DMS153 treated with DMSO at 0.1 percent for 48 hours (cell line): ENCODE measurements at regions not wholly inside any gene's neighbourhood (a gene's known extent, or its start where the extent isn't known, plus 50 kb on each side); places are given as distances from the start of the nearest gene placed in this dataset.
"Not testable (repeated sequence)": the region's sequence is repeated elsewhere in the genome, so short reads cannot be mapped to it uniquely, and the experiment has no call there.

Source experiments
- DNase-seq: peaks from one replicate; lab custom pipeline; 2025; ENCODE audit not compliant: unreplicated experiment; lab: John Stamatoyannopoulos, UW

DNA sequence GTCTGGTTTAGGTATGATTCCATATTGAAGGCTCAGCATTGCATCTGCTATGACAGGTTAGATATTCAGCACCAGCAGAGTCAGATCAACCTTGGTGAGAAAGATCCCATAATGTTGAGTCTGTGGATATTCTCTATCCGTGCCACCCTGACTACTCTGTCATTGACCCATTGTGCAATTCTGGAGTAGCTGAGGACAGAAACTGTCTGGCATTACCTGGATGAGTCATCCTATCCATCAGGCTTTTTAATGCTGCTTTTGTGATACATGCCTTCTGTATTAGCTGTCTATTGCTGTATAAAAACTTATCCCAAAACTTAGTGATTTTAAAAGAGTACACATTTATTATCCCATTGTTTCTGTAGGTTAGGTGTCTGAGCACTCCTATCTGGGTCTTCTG lies 189.1 kb upstream of the FAT3 start:
- DNase-seq = no peak

DNA sequence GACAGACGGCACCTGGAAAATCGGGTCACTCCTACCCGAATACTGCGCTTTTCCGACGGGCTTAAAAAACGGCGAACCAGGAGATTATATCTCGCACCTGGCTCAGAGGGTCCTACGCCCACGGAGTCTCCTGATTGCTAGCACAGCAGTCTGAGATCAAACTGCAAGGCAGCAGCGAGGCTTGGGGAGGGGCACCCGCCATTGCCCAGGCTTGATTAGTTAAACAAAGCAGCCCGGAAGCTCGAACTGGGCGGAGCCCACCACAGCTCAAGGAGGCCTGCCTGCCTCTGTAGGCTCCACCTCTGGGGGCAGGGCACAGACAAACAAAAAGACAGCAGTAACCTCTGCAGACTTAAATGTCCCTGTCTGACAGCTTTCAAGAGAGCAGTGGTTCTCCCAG lies 197.5 kb upstream of the FAT3 start:
- not testable (repeated sequence) for DNase-seq

DNA sequence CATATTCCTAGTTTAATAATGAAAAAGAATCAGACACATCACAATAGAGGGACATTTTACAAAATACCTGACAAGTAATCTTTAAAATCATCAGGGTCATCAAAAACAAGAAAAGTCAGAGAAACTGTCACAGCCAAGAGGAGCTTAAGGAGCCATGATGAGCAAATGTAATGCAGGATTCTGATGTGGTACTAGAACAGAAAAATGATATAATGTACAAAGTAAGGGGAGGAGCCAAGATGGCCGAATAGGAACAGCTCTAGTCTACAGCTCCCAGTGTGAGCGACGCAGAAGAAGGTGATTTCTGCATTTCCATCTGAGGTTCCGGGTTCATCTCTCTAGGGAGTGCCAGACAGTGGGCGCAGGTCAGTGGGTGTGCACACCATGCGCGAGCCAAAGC lies 198.0 kb upstream of the FAT3 start:
- DNase-seq = no peak

DNA sequence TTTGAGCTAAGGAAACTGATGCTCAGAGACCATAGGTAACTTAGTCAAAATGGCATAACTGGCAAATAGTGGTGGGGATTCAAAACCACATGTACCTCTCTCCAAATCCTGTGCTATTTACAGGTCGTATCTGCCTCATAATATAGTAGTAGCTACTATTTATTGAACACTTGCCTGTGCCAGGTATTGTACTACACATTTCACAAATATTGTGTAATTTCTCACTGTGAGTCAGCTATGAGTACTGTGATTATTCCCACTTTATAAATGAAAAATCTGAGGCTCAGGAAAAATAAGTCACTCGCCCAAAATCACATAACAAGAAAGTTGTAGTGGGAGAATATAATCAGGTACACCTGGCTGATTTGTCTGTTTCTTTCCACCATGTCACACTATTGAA lies 199.8 kb upstream of the FAT3 start:
- DNase-seq = no peak

DNA sequence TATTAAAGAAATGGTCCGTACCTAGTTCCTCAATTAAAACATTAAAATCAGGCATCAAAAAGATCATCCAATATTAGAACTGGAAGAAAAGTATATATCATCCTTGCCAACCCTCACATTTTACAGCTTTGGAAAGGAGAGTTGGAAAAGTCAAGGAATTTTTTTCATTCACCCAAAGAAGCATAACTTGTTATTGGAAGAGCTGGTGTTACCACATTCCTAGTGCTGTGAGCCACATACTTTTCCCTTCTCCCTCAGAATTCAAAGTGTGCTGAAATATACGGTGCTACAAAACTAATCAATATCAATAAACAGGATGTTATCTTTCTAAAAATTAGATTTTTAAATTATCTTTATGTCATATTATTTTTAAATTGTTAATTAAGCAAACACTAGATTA lies 202.1 kb upstream of the FAT3 start:
- no peak for DNase-seq

DNA sequence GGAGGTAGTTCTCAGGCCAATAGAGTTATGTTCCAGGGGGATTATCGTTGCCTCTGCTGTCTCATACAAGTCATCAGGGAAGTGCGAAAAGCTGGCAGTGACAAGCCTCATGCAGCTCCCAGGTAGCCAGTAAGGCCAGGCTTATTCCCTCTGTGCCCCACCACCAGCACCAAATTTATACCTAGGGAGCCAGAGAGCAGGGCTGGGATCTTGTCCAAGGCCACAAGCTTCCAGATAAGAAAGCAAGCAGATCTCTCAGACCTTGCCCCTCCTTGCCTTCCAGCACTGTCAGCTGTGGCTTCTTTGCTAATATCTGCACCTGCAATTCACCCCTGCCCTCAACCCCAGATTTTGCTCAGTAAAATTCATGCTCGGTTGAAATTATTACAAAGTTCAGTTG lies 206.3 kb upstream of the FAT3 start:
- DNase-seq = no peak

DNA sequence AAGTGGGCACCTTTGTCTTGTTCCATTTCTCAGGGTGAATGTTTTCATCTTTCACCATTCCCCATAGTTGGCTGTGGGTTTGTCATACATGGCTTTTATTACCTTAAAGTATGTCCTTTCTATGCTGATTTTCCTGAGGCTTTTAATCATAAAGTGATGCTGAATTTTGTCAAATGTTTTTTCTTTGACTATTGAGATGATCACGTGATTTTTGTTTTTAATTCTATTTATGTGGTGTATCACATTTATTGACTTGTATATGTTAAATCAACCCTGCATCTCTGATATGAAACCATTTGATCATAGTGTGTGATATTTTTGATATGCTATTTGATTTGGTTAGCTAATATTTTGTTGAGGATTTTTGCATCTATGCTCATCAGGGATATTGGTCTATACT lies 216.4 kb upstream of the FAT3 start:
- DNase-seq = no peak

DNA sequence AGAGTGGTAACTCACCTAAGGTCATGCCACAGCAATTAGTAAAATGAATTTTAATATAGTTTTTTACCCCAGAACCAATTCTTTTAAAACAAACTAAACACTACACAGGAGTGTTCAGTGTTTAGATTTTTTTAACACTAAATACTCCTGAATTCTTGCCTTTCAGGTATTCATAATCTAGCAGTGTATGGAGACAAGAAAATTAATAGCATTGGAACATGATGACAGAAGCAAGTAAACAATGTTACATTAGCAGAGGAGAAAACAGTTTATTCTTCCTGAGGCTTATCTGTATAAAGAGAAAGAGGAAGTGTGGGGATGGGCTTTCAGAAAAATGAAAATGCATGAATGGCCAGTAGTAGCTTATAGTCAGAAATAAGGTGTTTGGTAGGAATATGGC lies 222.1 kb upstream of the FAT3 start:
- DNase-seq = no peak

DNA sequence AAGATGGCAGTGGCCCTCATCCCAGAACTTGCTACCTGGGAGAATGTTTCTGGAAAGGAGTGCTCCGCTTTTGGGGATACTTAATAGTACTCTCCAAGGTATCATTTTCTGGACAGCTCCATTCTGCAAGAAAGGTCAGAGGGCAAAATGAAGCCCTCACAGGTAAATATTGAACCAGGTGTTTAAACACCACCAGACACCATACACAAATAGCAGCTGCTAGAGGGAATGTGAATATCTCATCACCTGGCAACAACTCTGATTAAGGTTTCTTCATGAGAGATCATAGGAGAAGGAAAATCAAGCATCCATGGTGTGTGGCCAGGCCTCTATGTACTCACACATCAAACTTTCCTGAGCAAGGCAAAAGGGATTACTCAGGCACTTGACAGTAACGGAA lies 226.1 kb upstream of the FAT3 start:
- peak; percentile 65 for DNase-seq

DNA sequence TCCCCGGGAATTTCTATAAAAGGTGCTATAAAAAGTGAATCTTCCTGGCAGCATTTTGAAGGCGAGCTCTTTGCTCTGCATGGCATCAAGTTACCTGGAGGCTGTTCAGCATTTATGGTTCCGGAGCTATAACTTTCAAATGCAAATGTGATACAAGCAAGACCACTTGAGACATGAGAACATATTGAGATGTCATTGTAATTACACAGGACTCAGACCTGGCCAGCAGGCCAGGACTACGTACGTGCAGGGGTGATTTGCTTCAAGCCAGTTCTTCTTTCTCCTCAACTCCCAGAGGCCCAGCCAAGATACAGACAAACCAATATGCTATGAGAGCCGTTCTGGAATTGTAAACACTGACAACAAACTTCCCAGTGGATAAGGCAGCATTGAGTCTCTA lies 227.4 kb upstream of the FAT3 start:
- peak; percentile 27 for DNase-seq

DNA sequence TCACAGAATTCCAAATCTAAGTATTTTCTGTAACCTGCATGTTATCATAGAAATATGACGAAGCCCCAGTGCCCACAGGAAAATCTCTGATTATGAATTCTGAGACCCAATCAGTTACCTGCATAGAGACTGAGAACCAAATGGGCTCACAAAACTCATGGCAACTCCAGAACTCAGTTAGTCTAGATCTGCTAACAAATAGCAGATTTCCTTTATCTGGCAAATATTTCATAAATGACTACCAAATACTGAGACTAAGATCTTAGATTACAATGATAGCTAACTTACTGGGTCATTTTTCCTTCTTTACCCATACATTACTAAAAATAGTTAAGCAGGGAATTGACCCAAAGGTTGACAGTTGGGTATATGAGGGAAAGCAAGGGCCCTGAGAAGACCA lies 228.1 kb upstream of the FAT3 start:
- DNase-seq = no peak

DNA sequence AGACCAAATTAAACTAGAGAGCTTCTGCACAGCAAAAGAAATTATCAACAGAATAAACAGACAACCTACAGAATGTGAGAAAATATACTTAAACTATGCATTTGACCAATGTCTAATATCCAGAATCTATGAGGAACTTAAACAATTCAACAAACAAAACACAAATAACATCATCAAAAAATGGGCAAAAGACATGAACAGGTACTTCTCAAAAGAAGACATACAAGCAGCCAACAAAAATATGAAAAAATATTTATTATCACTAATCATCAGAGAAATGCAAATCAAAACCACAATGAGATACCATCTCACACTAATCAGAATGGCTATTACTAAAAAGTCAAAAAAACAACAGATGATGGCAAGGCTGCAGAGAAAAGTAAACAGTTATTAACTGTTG lies 236.2 kb upstream of the FAT3 start:
- DNase-seq = not testable (repeated sequence)

DNA sequence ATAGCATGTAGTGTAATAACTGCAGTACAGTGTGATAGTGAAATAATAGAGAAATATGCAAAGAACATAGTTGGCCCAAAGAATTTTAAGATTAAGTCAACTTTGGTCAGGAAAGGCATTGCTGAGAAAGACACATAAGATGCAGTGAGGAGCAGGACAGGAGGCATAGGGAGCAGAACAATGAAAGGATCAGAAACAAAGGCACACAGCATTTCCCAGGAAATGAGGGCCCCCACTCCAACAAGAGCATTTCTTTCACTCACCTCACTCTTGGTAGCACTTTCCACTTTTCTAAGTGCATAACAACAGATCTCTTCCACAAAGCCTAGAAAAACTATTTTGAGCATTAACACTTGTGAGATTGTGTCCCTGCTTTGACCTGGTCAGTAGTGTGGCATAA lies 238.4 kb upstream of the FAT3 start:
- no peak for DNase-seq

DNA sequence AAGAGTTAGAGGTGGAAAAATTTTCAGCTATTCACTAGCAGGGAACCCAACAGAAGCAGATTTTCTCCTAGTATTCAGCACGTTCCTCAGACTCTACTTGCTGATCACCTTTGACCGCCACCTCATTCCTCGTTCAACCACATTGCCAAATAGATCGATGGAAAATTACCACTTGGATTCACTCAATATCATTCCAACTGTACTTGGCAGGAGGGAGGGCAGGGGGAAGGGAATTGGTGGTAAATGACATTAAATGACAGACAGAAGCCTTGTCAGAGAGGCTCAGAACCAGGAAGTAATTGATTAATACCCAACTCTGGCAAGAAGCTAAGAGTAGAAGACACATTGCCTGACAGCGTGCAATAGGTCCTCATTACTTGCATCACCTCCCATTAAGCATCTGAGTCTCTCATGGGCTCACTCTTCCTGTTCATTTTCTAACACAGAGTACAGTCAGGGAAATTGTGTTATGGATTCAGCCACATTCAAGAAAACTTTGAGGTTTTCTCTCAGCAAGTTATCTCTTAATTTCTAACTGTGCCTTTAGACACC lies 240.5 kb upstream of the FAT3 start:
- DNase-seq = no peak

DNA sequence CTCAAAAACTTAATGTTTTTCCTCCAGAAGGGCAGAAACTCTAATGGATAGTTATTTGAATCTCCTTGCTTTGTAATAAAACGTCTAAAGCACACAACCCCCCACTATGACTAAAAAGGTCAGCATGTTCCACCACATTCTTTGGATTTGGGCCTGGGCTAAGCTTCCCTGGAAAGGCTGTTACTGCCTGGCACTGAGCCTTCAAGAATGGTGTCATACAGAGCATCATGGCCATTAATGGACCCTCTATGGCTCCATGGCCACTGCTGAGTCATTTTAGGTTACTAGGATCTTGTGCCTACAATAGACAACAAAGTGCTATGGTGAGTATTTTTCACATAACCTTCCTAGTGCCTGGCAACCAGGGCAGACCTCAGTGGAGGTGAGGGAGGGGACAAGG lies 242.6 kb upstream of the FAT3 start:
- no peak for DNase-seq

DNA sequence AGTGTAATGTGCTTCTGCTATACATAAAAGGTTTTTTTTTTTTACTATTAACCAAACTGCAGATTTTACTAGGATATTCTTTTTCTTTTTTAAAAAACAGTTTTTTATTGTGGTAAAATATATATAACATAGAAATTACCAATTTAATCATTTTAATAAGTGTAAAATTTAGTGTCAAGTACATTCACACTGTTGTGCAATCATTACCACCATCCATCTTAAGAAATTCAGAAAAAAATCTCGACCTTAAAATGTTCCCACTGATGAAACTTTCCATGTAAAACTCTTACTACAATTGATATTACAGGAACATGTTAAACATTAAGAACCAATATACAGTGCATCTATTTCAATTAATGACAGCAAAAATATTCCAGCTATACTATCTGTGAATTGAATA lies 244.8 kb upstream of the FAT3 start:
- no peak for DNase-seq

DNA sequence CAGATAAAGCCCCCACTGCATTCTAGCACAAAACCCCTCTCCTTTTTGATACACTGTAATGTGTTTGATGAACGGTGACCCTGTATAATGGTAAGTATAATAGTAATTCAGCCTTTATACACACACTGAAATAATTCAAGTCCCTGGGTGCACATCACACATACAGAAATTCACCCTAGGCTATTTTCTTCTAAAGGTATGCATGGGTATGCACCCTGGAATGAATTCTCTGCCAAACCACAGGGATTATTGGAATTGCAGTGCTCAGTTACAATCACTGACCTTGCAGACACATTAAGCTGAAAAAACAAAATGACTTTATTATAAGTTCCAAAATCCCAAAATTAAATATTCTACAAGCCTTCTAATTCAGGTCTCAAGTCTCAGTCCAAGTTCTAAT lies 245.9 kb upstream of the FAT3 start:
- DNase-seq = no peak

DNA sequence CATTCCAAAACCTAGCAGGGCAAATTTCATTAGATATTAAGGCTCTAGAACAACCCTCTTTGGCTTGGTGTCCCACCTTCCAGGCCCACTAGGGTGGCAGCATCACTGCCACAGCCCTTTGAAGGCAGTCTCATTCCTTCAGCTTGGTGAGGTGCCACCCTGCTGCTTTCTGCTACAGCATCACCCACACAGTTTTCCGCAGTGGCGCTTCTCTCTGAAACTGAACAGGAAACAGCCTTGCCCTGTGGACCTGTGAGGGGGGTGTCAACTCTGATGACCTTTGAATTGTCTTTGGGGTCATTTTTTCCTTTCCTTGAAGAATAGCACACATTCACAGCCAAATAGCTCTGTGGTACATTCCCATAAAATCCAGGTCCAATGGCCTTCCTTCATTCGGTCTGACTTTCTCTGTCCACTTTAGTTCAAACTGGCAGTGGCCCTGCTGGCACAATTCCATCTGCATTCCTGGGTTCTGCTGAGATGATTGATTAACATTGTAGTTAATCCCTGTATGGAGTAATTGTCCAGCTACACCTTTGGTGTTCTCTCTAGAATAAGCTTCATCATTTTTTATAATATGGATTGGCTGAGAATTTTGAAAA lies 251.9 kb upstream of the FAT3 start:
- no peak for DNase-seq

DNA sequence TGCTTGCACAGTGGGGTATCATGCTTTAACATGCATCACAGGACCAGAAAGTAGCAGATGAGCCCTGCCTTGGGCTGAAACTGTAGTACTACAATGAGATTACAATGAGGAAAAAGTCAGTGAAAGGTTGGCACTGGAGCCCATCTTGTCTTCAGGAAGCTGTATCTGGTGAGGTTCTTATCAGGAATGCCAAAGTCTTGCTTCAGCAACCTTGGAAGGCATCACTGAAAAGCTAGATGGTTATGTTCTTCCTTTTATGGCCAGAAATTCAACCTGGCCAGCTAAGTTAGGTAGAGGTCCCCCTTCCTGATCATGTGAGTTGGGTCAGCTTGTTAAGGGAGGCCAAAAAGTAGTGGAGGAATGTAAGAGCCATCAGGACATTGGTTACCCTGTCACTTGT lies 254.0 kb upstream of the FAT3 start:
- DNase-seq = no peak

DNA sequence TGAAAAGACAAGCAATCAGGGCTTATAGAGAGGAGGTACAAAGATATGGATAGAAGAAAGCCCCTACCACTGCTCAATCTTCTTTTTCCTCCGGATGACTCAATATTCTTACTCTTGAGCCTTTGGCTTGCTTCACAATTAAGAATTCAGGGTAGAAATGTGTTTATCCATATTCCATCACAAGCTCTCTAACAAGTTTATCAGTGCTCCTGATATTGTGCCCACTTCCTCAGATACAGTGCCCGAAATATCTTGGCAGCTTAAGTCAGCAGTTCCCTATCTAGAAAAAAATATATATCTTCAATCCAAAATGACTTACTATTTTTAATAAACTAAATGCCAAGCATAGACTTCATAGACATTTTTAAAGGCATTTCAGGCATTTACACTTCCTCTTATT lies 255.1 kb upstream of the FAT3 start:
- DNase-seq = no peak

DNA sequence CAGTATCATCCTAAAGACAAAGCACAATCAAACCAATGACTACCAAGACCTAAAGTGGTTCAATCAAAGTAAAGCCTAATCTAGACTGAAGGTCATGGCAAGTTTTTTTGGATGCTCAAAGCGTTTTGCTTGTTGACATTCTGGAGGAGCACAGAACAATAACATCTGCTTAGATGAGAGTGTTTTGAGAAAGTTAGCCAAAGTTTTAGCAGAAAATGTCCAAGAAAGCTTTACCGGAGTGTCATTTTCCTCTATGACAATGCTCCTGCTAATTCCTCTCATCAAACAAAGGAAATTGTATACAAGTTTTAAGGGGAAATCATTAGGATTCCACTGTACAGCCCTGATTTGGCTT lies 256.9 kb upstream of the FAT3 start:
- no peak for DNase-seq

DNA sequence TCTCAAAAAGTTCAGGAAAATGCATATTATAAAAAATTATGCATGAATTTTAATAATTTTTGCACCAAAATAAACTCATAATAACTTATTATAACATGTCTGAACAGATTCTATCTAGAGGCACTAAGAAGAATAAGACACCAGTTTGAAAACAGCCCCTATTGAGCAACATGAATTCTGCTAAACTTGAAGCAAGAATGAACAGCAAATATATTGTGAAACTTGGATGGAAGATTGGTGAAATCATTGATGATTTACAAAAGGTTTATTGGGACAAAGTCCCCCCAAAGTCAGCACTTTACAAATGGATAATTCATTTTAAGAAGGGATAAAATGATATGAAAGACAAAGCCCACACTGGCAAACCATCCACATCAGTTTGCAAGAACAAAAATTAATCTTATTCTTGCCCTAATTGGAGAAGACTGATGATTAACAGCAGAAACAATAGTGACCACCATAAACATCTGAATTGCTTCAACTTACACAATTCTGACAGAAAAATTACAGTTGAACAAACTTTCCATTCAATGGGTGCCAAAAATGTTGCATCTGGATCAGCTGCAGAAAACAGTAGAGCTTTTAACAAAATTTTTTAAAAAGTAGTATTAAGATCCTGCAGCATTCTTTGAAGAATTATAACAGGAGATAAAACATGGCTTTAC lies 257.5 kb upstream of the FAT3 start:
- no peak for DNase-seq

DNA sequence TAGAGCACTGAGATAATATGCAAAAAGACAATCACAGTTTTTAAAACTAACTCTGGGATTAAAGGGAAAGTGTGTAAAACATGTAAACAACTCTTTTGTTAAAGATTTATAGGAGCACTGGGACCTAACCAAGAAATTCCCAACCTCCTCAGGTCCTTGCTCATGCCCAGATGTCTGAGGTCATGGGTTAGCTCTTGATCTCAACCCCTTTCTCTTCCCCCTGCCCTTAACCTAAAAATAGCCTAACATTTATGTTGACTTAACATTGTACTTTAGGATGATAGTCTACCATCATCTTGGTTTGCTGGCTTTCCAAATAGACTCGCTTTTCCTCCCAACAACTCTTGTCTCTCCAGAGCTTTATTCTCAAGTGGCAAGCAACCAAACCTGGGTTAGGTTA lies 258.2 kb upstream of the FAT3 start:
- no peak for DNase-seq
